HUES48 (cell line): ENCODE measurements at regions not wholly inside any gene's neighbourhood (a gene's known extent, or its start where the extent isn't known, plus 50 kb on each side); places are given as distances from the start of the nearest gene placed in this dataset.
"Not testable (repeated sequence)": the region's sequence is repeated elsewhere in the genome, so short reads cannot be mapped to it uniquely, and the experiment has no call there.

Source experiments
- H3K27ac ChIP-seq: one replicate; pipeline ENCODE4 v1.7.0; 2013; ENCODE audit warnings: low read depth, low read length, inconsistent platforms
- H3K27me3 ChIP-seq: 2 replicates; pipeline ENCODE4 v1.6.1; 2013; ENCODE audit warnings: mild to moderate bottlenecking, low read length; ENCODE audit not compliant: control insufficient read depth, insufficient read depth
- H3K36me3 ChIP-seq: 2 replicates; pipeline ENCODE4 v1.6.1; 2013; ENCODE audit warnings: low read length; ENCODE audit not compliant: control insufficient read depth, insufficient read depth
- H3K4me1 ChIP-seq: 2 replicates; pipeline ENCODE4 v1.6.1; 2013; ENCODE audit warnings: mild to moderate bottlenecking, low read length; ENCODE audit not compliant: control insufficient read depth, insufficient read depth
- H3K4me3 ChIP-seq: 2 replicates; pipeline ENCODE4 v1.5.1; 2013; ENCODE audit warnings: mild to moderate bottlenecking, low read depth, low read length
- H3K9ac ChIP-seq: 2 replicates; pipeline ENCODE4 v1.6.1; 2013; ENCODE audit warnings: mild to moderate bottlenecking, low read depth, low read length, moderate library complexity
- H3K9me3 ChIP-seq: 2 replicates; pipeline ENCODE4 v1.6.1; 2013; ENCODE audit warnings: low read length; ENCODE audit not compliant: control insufficient read depth, insufficient read depth

GRCh38 chr13:105719859-105720258 lies 815.6 kb downstream of the EFNB2 start:
- H3K27me3 ChIP-seq, result no peaks in the 10 kb centered on the region
- no peak overlapping the region for H3K4me3 ChIP-seq
- no peak overlapping the region for H3K27ac ChIP-seq
- peaks cover 3% of the 10 kb centered on the region; the same call in 1 of the 2 replicates for H3K4me1 ChIP-seq
- no peaks in the 10 kb centered on the region for H3K36me3 ChIP-seq
- H3K9ac ChIP-seq, result no peak overlapping the region
- no peaks in the 10 kb centered on the region for H3K9me3 ChIP-seq

DNA sequence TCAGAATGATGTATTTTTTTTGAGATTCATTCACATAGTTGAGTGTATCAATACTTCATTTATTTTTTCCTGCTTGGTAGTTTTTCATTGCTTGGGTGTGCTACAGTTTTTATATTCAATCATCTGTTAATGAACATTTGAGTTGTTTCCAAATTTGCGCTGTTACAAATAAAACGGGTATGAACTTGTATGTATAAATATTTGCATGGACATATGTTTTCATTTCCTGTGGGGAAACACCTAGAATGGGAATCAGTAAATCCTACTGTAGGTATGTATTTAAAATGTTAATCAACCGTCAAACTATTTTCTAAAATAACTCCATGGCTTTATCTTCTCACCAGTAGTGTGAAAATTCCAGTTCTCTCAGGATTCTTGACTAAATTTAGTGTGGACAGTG lies 826.3 kb downstream of the EFNB2 start:
- no peak overlapping the region for H3K27ac ChIP-seq
- H3K27me3 ChIP-seq, result no peaks in the 10 kb centered on the region
- H3K4me1 ChIP-seq, result no peaks in the 10 kb centered on the region
- no peaks in the 10 kb centered on the region for H3K9me3 ChIP-seq
- H3K36me3 ChIP-seq, result no peaks in the 10 kb centered on the region
- H3K9ac ChIP-seq, result no peak overlapping the region
- no peak overlapping the region for H3K4me3 ChIP-seq

DNA sequence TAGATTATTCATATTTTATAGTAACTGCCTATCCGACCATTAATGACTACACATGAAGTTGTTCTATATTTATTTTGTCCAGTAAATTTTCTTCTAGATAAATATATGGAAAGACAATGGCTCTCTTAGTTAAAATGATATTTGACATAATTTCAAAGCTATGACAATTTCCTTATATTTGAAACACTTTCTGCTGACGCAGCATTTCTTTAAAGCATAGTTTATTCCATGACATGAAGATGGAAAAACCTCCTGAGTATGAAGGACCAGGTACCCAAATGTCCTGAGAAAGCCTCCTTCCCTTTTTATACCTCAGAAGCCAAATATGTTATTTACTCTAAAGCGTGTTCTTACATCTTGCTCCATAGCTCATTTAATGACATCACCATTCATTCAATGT lies 831.6 kb downstream of the EFNB2 start:
- no peak overlapping the region for H3K4me3 ChIP-seq
- no peaks in the 10 kb centered on the region for H3K27me3 ChIP-seq
- H3K27ac ChIP-seq, result no peak overlapping the region
- H3K36me3 ChIP-seq, result no peaks in the 10 kb centered on the region
- no peaks in the 10 kb centered on the region for H3K4me1 ChIP-seq
- H3K9ac ChIP-seq, result no peak overlapping the region
- no peaks in the 10 kb centered on the region for H3K9me3 ChIP-seq

GRCh38 chr13:105702441-105702840 lies 833.0 kb downstream of the EFNB2 start:
- Histone ChIP-seq H3K9me3 (no peaks in the 10 kb centered on the region), H3K27ac (no peak overlapping the region), H3K36me3 (no peaks in the 10 kb centered on the region), H3K27me3 (no peaks in the 10 kb centered on the region), H3K4me3 (no peak overlapping the region), H3K9ac (no peak overlapping the region), H3K4me1 (no peaks in the 10 kb centered on the region)

- H3K4me1 ChIP-seq, result no peaks in the 10 kb centered on the region
Observed at GRCh38 chr13:105692769-105693168, 842.7 kb downstream of the EFNB2 start.

GRCh38 chr13:105684216-105684615 lies 851.2 kb downstream of the EFNB2 start:
- no peak overlapping the region for H3K27ac ChIP-seq
- no peak overlapping the region for H3K4me3 ChIP-seq
- no peaks in the 10 kb centered on the region for H3K4me1 ChIP-seq

More at GRCh38 chr13:105692769-105693168, 842.7 kb downstream of the EFNB2 start:
- no peaks in the 10 kb centered on the region for H3K27me3 ChIP-seq
- no peaks in the 10 kb centered on the region for H3K36me3 ChIP-seq
- H3K4me3 ChIP-seq, result no peak overlapping the region
- no peak overlapping the region for H3K27ac ChIP-seq
- H3K9ac ChIP-seq, result no peak overlapping the region
- H3K9me3 ChIP-seq, result no peaks in the 10 kb centered on the region

DNA sequence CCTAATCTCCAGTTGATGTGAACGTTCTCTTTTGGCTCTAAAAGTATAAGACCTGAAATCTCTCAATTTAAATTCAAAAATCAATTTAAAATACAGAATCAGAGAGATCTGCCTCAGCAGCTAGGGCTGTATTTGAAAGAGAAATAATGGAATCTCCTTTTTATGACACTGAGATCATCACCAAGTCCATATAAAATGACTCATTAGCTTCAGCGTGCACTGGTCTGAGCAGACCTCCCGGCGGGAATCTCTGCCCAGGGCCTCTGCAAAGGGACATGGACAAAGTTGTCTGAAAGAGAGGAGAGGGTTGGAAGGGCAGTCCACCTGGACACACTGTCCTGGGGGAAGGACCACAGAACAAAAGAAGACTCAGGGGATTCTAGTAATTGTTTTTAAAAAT lies 855.6 kb downstream of the EFNB2 start:
- H3K4me1 ChIP-seq, result no peaks in the 10 kb centered on the region
- no peak overlapping the region for H3K4me3 ChIP-seq
- no peaks in the 10 kb centered on the region for H3K9me3 ChIP-seq
- no peak overlapping the region for H3K9ac ChIP-seq
- H3K36me3 ChIP-seq, result no peaks in the 10 kb centered on the region
- no peak overlapping the region for H3K27ac ChIP-seq
- H3K27me3 ChIP-seq, result no peaks in the 10 kb centered on the region

More at GRCh38 chr13:105684216-105684615, 851.2 kb downstream of the EFNB2 start:
- H3K9me3 ChIP-seq, result no peaks in the 10 kb centered on the region
- no peaks in the 10 kb centered on the region for H3K27me3 ChIP-seq
- no peaks in the 10 kb centered on the region for H3K36me3 ChIP-seq
- H3K9ac ChIP-seq, result no peak overlapping the region

DNA sequence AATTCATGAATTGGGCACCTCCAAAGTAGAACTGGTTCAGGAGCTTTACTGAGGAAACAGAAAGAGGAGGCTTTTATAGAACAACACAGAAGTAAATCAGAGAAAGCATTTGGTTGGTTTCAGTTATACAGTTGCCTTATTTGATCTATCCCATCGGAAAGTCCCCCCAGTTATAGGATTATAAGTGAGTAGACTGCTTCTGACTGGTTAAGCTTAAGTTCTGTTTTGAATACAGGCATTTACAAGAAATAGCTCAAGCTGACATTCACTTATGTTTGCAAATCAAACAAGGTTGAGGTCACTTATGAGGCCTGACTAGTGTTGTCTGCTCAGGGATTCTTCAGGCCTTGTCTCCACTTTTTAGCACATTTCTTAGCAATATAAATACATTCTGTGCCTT lies 857.4 kb downstream of the EFNB2 start:
- Histone ChIP-seq H3K9ac (no peak overlapping the region), H3K4me1 (no peaks in the 10 kb centered on the region), H3K27me3 (no peaks in the 10 kb centered on the region), H3K9me3 (no peaks in the 10 kb centered on the region), H3K36me3 (no peaks in the 10 kb centered on the region), H3K27ac (no peak overlapping the region), H3K4me3 (no peak overlapping the region)

- no peak overlapping the region for H3K4me3 ChIP-seq
- no peak overlapping the region for H3K9ac ChIP-seq
- no peaks in the 10 kb centered on the region for H3K4me1 ChIP-seq
- no peaks in the 10 kb centered on the region for H3K36me3 ChIP-seq
- H3K27ac ChIP-seq, result no peak overlapping the region
- H3K27me3 ChIP-seq, result no peaks in the 10 kb centered on the region
- no peaks in the 10 kb centered on the region for H3K9me3 ChIP-seq
Observed at GRCh38 chr13:105672881-105673280, 862.6 kb downstream of the EFNB2 start.

GRCh38 chr13:105671131-105671530 lies 864.3 kb downstream of the EFNB2 start:
- not testable (repeated sequence) for H3K36me3 ChIP-seq, H3K4me1 ChIP-seq, H3K9me3 ChIP-seq, H3K4me3 ChIP-seq, H3K27ac ChIP-seq, H3K27me3 ChIP-seq, H3K9ac ChIP-seq

GRCh38 chr13:105670179-105670990 lies 865.1 kb downstream of the EFNB2 start:
- Histone ChIP-seq H3K9ac (no peak overlapping the region), H3K27ac (no peak overlapping the region), H3K27me3 (no peaks in the 10 kb centered on the region), H3K4me1 (no peaks in the 10 kb centered on the region), H3K9me3 (no peaks in the 10 kb centered on the region), H3K4me3 (no peak overlapping the region), H3K36me3 (no peaks in the 10 kb centered on the region)
